HepG2 (cell line): ENCODE measurements at regions not wholly inside any gene's neighbourhood (a gene's known extent, or its start where the extent isn't known, plus 50 kb on each side); places are given as distances from the start of the nearest gene placed in this dataset.

Experiments
- POLR2A ChIP-seq, 2 experiments: IDR thresholded peaks; 2 replicates each; pipeline ENCODE4 v1.6.1; 2011; ENCODE audit warnings: low read depth in 2 of 2, low read length in 2 of 2, mild to moderate bottlenecking in 1 of 2, moderate library complexity in 1 of 2; ENCODE audit not compliant: insufficient read depth in 1 of 2
- ZFP36 ChIP-seq: fragments of 150-350 bp; IDR thresholded peaks from 2 replicates; pipeline ENCODE4 v1.6.1; 2018; ENCODE audit warnings: borderline replicate concordance, low read length, low read depth; ENCODE audit not compliant: partially characterized antibody
- ZGPAT ChIP-seq: IDR thresholded peaks from 2 replicates; pipeline ENCODE4 v1.6.1; 2016; ENCODE audit warnings: mild to moderate bottlenecking

- TF ChIP-seq ZGPAT: no peak
- no peak for TF ChIP-seq POLR2A (IDR thresholded peaks at IDR 0.05; ENCODE audit: insufficient read depth in 1 of 2, low read depth in 2 of 2, low read length in 2 of 2)
- no peak for TF ChIP-seq ZFP36
Measured at GRCh38 chr2:145344076-145344724, 824.3 kb upstream of the ZEB2 start.
